ENCODE measurements at regions not wholly inside any gene's neighbourhood (a gene's known extent, or its start where the extent isn't known, plus 50 kb on each side); places are given as distances from the start of the nearest gene placed in this dataset.

DNA sequence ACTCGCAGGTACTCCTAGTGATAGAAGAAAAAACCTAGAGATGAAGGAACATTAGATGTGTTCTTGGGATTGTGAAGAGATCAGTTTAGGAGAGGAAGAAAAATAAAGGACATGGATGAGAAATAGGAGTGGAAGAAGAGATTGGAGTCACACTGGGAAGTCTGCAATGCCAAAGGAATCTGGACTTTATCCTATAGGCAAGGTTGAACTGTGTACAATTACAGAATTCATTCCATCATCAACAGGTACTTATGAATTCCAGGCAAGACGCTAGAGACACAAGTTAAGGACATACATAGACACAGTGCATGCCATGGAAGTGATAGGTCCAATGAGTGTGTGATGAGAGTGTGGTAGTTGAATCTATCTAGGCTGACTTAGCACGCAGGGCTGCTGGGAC lies 101.3 kb downstream of the EDN1 start:
- DNase-seq (ENCODE audit: low read depth, low spot score) (no peak), FAIRE-seq (peak; percentile 64)
- H3K79me2 ChIP-seq (ENCODE audit: control insufficient read depth, insufficient read depth, low read length), result no peaks in the 10 kb centered on the region
- no peaks in the 10 kb centered on the region for H3K27me3 ChIP-seq (ENCODE audit: control insufficient read depth, extremely low read depth, insufficient read depth, low read length)
- H4K20me1 ChIP-seq (ENCODE audit: control insufficient read depth, extremely low read depth, insufficient read depth, low read length), result no peaks in the 10 kb centered on the region
- H3K36me3 ChIP-seq (ENCODE audit: control insufficient read depth in 2 of 2, extremely low read depth in 1 of 2, insufficient read depth in 2 of 2, low read length in 2 of 2), result no peaks in the 10 kb centered on the region
- no peak overlapping the region for H2AFZ ChIP-seq (ENCODE audit: control insufficient read depth, low read length)
- H3K27ac ChIP-seq (ENCODE audit: control insufficient read depth, insufficient read depth, low read length), result no peak overlapping the region
- dilution Hi-C loops (cut with MboI; ENCODE audit: extremely low pct_ligation_motif_present, low sequenced_read_pairs), result no loop called here
- H3K9me3 ChIP-seq (ENCODE audit: control insufficient read depth, low read depth, low read length), result no peaks in the 10 kb centered on the region
- H3K9me1 ChIP-seq (ENCODE audit: control insufficient read depth, extremely low read depth, insufficient read depth, low read length), result no peaks in the 10 kb centered on the region
- H3K9ac ChIP-seq (ENCODE audit: control insufficient read depth, extremely low read depth, insufficient read depth, low read length), result no peak overlapping the region
- TF ChIP-seq, protein P1, sequence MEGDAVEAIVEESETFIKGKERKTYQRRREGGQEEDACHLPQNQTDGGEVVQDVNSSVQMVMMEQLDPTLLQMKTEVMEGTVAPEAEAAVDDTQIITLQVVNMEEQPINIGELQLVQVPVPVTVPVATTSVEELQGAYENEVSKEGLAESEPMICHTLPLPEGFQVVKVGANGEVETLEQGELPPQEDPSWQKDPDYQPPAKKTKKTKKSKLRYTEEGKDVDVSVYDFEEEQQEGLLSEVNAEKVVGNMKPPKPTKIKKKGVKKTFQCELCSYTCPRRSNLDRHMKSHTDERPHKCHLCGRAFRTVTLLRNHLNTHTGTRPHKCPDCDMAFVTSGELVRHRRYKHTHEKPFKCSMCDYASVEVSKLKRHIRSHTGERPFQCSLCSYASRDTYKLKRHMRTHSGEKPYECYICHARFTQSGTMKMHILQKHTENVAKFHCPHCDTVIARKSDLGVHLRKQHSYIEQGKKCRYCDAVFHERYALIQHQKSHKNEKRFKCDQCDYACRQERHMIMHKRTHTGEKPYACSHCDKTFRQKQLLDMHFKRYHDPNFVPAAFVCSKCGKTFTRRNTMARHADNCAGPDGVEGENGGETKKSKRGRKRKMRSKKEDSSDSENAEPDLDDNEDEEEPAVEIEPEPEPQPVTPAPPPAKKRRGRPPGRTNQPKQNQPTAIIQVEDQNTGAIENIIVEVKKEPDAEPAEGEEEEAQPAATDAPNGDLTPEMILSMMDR (optimal IDR thresholded peaks at IDR 0.05 in 1 of 3, IDR thresholded peaks at IDR 0.05 in 1 of 3, conservative IDR thresholded peaks at IDR 0.05 in 1 of 3; ENCODE audit: extremely low read depth in 1 of 3, insufficient read depth in 2 of 3, low read length in 3 of 3), result no peak
- TF ChIP-seq EZH2 (IDR thresholded peaks at IDR 0.05; ENCODE audit: low read length), result no peak
- H3K4me2 ChIP-seq (ENCODE audit: control insufficient read depth, extremely low read depth, insufficient read depth, low read depth, low read length), result no peak overlapping the region
- H3K4me3 ChIP-seq (ENCODE audit: control insufficient read depth in 2 of 3, extremely low read depth in 1 of 3, insufficient read depth in 2 of 3, low read depth in 1 of 3, low read length in 3 of 3), result no peak overlapping the region
- H3K4me1 ChIP-seq (ENCODE audit: control insufficient read depth, extremely low read depth, insufficient read depth, low read length), result no peaks in the 10 kb centered on the region

DNA sequence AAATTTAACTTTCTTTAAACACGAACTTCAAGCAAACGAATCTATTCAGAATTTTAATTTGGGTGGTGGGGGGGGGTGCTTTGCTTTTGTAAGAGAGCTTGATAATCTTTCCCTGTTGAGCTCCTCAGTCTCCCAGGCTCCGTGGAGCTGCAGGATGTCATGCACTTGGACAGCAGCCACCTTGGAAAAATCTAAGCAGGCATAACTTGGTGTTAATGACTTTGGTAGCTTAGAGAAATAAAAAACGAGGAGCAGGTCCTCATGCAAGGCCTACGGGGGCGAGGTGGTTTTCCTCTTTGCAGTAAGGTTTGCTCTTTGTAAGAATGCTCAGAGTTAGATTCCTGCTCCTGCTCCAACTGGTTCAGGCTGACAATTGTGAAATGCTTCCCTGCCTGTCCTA lies 102.3 kb downstream of the EDN1 start:
- Histone ChIP-seq H3K4me3 (ENCODE audit: control insufficient read depth in 2 of 3, extremely low read depth in 1 of 3, insufficient read depth in 2 of 3, low read depth in 1 of 3, low read length in 3 of 3) (no peak overlapping the region), H3K36me3 (ENCODE audit: control insufficient read depth in 2 of 2, extremely low read depth in 1 of 2, insufficient read depth in 2 of 2, low read length in 2 of 2) (no peaks in the 10 kb centered on the region), H3K4me2 (ENCODE audit: control insufficient read depth, extremely low read depth, insufficient read depth, low read depth, low read length) (no peak overlapping the region), H3K4me1 (ENCODE audit: control insufficient read depth, extremely low read depth, insufficient read depth, low read length) (no peaks in the 10 kb centered on the region), H3K9me1 (ENCODE audit: control insufficient read depth, extremely low read depth, insufficient read depth, low read length) (no peaks in the 10 kb centered on the region), H3K9me3 (ENCODE audit: control insufficient read depth, low read depth, low read length) (no peaks in the 10 kb centered on the region), H3K27ac (ENCODE audit: control insufficient read depth, insufficient read depth, low read length) (no peak overlapping the region), H3K27me3 (ENCODE audit: control insufficient read depth, extremely low read depth, insufficient read depth, low read length) (no peaks in the 10 kb centered on the region), H2AFZ (ENCODE audit: control insufficient read depth, low read length) (no peak overlapping the region), H4K20me1 (ENCODE audit: control insufficient read depth, extremely low read depth, insufficient read depth, low read length) (no peaks in the 10 kb centered on the region), H3K79me2 (ENCODE audit: control insufficient read depth, insufficient read depth, low read length) (no peaks in the 10 kb centered on the region), H3K9ac (ENCODE audit: control insufficient read depth, extremely low read depth, insufficient read depth, low read length) (no peak overlapping the region)
- no peak for TF ChIP-seq EZH2 (IDR thresholded peaks at IDR 0.05; ENCODE audit: low read length)
- TF ChIP-seq, protein P1 (optimal IDR thresholded peaks at IDR 0.05 in 1 of 3, IDR thresholded peaks at IDR 0.05 in 1 of 3, conservative IDR thresholded peaks at IDR 0.05 in 1 of 3; ENCODE audit: extremely low read depth in 1 of 3, insufficient read depth in 2 of 3, low read length in 3 of 3), result no peak
- dilution Hi-C loops (cut with MboI; ENCODE audit: extremely low pct_ligation_motif_present, low sequenced_read_pairs), result no loop called here
- no peak for FAIRE-seq
- DNase-seq (ENCODE audit: low read depth, low spot score), result no peak
